HG02943 (cell line): ENCODE measurements at regions not wholly inside any gene's neighbourhood (a gene's known extent, or its start where the extent isn't known, plus 50 kb on each side); places are given as distances from the start of the nearest gene placed in this dataset.

Experiments
- ATAC-seq: cut with Tn5 transposase; IDR thresholded peaks from one replicate; pipeline ENCODE4 v1.9.1; 2021; ENCODE audit warnings: mild to moderate bottlenecking, low read depth, moderate library complexity; ENCODE audit not compliant: unreplicated experiment

GRCh38 chrX:69236641-69237040, 71.4 kb upstream of the PJA1 start:
- ATAC-seq = no peak

GRCh38 chrX:69234624-69235023, 69.4 kb upstream of the PJA1 start:
- ATAC-seq = no peak

- no peak for ATAC-seq
These were observed 67.7 kb upstream of the PJA1 start for GRCh38 chrX:69232945-69233344.

- ATAC-seq = no peak
These were observed 66.7 kb upstream of the PJA1 start for GRCh38 chrX:69231903-69232302.

GRCh38 chrX:69229436-69229835, 64.2 kb upstream of the PJA1 start:
- ATAC-seq = no peak

- no peak for ATAC-seq
These were observed 63.5 kb upstream of the PJA1 start for GRCh38 chrX:69228732-69229131.

GRCh38 chrX:69226459-69227158, 61.4 kb upstream of the PJA1 start:
- no peak for ATAC-seq

- no peak for ATAC-seq
These were observed 57.1 kb upstream of the PJA1 start for GRCh38 chrX:69222103-69223090.

- no peak for ATAC-seq
These were observed 56.2 kb upstream of the PJA1 start for GRCh38 chrX:69221239-69222102.

GRCh38 chrX:69218407-69218997, 53.2 kb upstream of the PJA1 start:
- no peak for ATAC-seq

- no peak for ATAC-seq
These were observed 51.7 kb upstream of the PJA1 start for GRCh38 chrX:69216911-69217310.

- no peak for ATAC-seq
These were observed 51.2 kb upstream of the PJA1 start for GRCh38 chrX:69216446-69216845.

- ATAC-seq = no peak
These were observed 50.1 kb upstream of the PJA1 start for GRCh38 chrX:69215161-69215875.
